Hematopoietic multipotent progenitor cell treated with erythropoietin and hydrocortisone succinate and interleukin-3 and kit ligand, for 8 days (in vitro differentiated cells): ENCODE measurements at regions not wholly inside any gene's neighbourhood (a gene's known extent, or its start where the extent isn't known, plus 50 kb on each side); places are given as distances from the start of the nearest gene placed in this dataset.
"Not testable (repeated sequence)": the region's sequence is repeated elsewhere in the genome, so short reads cannot be mapped to it uniquely, and the experiment has no call there.

Source experiments
- DNase-seq: peaks from one replicate; pipeline ENCODE4 v3.0.0-alpha.2; 2015

- DNase-seq = not testable (repeated sequence)
These were observed 57.4 kb upstream of the NUTM2D start for GRCh38 chr10:87300163-87300562.

- not testable (repeated sequence) for DNase-seq
These were observed 56.0 kb upstream of the NUTM2D start for GRCh38 chr10:87301466-87302115.

GRCh38 chr10:87302132-87302531 is 55.4 kb upstream of the NUTM2D start:
- DNase-seq = peak; percentile 17

- DNase-seq = not testable (repeated sequence)
These were observed 53.8 kb upstream of the NUTM2D start for GRCh38 chr10:87303707-87304106.

- DNase-seq = not testable (repeated sequence)
These were observed 50.9 kb upstream of the NUTM2D start for GRCh38 chr10:87306681-87307080.
